Activated CD8-positive, alpha-beta memory T cell treated with anti-CD3 and anti-CD28 coated beads, Interleukin-2, amount 50 U/mL, for 48 hours (primary cell): ENCODE measurements at regions not wholly inside any gene's neighbourhood (a gene's known extent, or its start where the extent isn't known, plus 50 kb on each side); places are given as distances from the start of the nearest gene placed in this dataset.

Experiments used
- DNase-seq: peaks from one replicate; pipeline ENCODE4 v3.0.0-alpha.2; 2020

GRCh38 chr12:113612076-113612728, 140.5 kb upstream of the LHX5 start:
- DNase-seq, result no peak

DNA sequence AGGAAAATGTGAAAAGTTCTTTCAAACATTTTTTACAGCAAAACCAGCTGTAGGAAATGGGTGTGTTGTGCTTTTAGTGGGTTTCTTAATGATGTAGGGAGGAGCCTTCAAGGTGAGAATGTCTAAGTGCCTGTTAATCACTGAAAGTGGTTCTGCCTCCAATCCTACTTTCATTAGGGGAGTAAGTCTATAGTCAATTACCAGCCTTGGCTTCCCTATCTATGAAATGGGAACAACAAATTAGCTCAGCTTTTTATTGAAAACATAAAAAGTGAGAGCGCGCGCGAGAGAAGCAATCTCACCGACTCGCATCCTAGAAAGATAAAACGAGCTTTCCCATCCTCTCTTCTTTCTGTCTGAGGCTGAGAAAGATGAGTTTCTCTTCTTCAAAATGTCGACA, 140.0 kb upstream of the LHX5 start:
- DNase-seq, result no peak

DNA sequence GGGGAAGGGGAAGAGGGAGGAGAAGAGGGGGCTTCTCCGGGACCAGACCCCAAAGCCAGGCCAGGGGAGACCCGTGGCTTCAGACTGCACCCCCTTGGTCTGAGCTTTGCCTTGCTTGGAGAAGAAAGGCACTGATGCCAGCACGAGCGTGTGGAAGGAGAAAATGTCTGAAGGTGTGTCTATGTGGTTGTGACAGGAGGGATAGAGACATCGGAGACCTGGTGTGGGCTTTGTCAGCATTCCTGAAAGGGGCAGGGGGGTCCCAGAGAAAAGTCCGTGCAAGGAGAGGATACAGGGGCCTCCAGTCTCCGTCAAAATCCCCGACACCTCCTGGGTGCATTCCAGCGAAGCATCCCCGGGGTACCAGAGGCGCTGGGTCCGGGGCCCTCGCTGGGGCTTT, 139.0 kb upstream of the LHX5 start:
- DNase-seq, result no peak

- DNase-seq, result no peak
Observed at GRCh38 chr12:113609692-113610469, 138.2 kb upstream of the LHX5 start.

DNA sequence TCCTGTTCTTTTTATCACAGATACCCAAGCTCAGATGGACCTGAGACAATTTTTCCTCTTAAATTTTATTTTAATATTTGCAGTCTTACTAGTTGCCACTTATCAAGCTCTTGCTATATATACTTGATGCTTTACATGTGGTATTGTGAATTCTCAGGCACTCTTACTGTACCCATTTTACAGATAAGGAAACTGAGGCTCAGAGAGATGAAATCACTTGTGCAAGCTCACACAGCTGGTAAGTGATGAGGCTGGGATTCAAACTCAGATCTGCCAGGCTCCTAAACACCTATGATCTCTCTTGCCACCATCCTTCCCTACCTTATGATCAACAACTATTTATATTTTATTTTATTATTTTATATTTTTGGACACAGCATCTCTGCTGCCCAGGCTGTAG, 133.0 kb upstream of the LHX5 start:
- DNase-seq, result no peak

GRCh38 chr12:113601656-113602263, 130.1 kb upstream of the LHX5 start:
- DNase-seq, result no peak

DNA sequence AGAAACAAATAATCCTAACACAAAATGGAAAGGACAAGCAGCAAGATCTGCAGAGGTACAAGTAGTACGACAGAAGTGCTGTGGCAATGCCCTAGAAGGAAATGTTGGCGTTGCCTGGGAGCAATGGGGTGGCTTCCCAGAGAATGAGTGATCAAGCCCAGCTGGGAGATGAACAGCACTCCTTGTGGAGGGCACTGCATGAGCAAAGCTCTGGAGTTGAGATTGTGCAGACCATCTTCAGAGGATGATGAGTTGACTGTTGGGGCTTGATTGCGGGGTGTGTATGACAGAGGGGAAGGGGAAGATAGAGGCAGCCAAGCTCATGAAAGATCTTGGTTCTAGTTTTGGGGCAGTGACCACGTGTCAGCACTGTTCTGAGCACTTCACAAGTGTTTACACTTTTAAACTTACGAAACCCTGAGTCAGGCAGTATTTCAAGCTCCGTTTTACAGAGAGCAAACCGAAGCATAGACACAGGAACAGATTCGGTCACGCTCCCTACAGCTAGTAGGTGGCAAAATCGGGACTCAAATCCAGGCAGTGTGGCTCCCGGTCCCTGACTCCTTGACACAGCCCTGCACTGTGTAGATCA, 127.2 kb upstream of the LHX5 start:
- no peak for DNase-seq

DNA sequence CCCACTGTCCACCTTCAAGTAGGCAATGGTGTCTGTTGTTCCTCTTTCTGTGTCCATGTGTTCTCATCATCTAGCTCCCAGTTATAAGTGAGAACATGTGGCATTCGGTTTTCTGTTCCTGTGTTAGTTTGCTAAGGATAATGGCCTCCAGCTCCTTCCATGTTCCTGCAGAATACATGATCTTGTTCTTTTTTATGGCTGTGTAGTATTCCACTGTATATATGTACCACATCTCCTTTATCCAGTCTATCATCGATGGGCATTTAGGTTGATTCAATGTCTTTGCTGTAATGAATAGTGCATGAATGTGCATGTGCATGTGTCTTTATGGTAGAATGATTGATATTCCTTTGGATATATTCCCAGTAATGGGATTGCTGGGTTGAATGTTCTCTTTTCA, 123.3 kb upstream of the LHX5 start:
- no peak for DNase-seq

DNA sequence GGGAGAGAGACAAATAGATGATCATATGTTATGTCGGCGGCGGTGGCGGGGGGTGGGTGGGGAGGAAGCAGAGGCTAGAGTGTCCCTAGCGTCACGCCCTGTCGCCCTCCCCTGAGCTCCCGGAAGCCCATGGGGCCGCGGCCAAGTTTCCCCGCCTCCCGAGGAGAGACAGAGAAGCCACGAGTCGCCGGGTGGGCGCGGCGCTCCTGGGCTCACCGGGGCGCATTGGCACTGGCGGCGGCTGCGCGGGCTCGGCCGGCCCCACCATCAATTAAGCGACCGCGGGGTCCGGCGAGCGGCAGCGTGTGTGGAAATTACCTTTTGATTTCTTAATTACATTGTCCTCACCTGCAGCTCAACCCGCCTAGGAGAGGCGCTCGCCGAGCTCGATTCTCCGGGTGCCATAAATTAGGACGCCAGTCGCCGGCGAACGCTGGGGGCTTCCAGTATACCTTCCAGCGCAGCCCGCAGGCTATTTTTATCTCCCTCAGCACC, 119.9 kb upstream of the LHX5 start:
- DNase-seq, result peak; percentile 58

- DNase-seq, result no peak
Observed at GRCh38 chr12:113589437-113589836, 117.8 kb upstream of the LHX5 start.

DNA sequence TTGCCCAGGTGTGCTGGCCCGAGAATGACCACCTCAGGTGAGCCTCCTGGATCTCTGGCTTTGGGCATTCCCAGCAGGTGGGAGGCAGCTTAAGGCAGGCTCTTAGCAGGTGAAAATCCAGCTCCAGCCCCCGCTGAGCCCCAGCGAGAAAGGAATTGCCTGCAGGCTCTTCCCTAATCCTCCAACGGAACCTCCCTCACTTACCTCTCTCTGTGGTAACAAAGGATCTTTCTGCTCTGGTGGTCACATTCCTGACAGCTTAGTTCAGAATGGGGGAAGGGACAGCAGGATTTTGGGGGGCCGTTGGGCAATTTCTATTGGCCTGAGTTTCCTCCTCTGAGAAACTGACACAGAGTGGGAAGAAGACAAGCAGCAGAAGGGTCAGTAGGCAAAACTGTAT, 116.0 kb upstream of the LHX5 start:
- no peak for DNase-seq

GRCh38 chr12:113586461-113586860, 114.8 kb upstream of the LHX5 start:
- DNase-seq, result no peak

DNA sequence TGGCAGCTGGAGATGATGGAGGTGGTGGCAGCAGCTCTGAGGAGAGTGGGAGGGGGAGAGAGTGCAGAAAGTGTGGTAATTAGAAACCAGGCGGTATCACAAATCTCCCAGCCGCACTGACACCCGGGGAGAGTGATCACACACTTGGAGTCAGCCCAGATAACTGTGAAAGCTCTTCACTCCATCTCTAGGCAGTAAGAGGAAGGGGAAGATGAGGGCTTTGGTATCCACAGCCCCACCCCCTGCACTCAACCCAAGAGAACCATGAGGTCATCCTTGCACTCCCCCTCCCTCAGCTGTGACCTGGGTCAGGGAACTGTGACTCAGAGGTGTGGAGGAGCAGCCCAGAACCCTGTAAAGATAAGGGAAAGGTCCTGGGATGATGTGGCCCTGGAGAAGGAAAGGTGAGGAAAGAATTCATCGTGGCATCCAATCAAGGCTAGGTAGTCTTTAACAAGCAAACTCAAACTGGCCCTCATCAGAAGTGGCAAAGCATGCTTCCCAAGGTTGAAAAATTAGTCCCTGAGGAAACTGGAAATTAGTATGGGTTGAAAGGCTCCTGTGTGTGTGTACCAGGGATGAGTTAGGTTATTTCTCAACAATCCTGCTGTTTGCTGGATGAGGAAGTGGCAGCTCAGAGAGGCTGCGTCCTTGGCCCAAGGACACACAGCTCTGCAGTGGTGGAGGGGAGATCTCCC, 111.0 kb upstream of the LHX5 start:
- DNase-seq, result no peak

- no peak for DNase-seq
Observed at GRCh38 chr12:113581342-113581741, 109.7 kb upstream of the LHX5 start.

DNA sequence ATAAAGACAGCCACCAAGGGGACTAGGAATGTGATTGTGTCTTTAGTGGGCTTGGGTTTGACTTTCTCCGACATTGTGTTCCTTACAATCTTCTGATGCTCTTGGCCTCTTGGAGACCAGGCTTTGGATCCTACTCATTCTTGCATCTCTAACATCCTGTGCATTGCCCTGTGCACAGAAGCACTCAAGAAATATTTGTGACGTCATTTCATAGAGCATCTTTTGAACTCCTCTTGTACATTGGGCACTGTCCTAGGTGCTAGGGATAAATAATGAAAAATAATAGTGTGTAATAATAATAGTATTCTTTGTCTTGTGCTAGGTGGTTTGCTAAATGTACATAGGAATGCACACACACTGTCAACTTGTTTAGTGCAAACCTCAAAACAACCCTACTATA, 108.8 kb upstream of the LHX5 start:
- no peak for DNase-seq

DNA sequence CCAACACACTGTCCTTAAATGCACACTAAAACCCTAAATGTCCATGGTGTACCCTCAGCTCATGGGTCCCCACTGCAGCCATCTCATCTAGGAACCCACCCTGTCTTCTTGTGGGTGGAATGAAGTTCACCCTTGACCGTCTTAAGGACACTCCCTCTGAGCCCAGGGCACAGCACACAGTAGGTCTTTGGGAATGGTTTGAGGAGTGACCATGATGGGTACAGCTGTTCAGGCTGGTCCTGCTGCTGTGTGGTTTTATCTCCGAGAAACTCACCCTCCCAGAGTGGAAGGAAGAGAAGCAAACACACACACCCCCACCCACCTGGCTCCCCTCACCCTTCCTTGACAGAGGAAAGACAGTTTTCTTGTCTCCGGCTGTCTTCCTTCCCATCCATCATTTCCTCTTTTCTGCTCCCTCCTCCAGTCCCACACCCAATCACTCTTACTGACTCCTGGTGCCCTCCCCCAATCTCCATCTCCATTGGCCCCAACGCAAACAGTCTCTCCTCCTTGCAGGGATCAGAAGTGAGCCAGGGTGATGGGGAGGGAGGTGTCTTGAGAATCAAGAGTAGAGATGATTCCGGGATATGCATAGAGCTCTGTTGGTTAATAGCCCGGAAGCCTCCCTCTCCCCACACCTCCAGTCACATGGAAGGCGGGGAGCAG, 105.9 kb upstream of the LHX5 start:
- DNase-seq, result no peak

- DNase-seq, result no peak
Observed at GRCh38 chr12:113575386-113575785, 103.7 kb upstream of the LHX5 start.

DNA sequence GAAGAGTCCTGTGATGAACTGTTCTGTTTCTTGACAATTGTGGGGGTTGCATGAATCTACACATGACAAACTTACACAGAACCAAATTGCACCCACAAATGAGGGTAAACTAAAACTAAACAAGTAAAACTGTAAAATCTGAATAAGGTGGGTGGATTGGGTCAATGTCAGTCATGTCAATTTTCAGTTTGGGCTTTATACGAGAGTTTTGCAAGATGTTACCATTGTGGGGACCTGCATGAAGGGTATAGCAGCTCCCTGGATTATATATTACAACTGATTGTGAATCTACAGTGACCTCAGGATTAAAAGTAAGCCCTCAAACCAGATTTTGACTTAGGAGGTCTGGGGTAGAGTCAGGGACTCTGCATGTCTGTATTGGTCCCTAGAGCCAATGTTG, 101.5 kb upstream of the LHX5 start:
- DNase-seq, result no peak

DNA sequence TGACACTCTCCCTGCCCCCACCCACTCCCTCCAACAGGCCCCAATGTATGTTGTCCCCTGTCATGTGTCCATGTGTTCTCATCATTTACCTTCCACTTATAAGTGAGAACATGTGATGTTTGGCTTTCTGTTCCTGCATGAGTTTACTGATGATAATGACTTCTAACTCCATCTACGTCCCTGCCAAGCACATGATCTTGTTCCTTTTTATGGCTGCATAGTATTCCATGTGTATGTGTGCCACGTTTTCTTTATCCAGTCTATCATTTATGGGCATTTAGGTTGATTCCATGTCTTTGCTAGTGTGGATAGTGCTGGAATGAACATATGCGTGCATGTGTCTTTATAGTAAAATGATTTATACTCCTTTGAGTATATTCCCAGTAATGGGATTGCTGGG, 100.0 kb upstream of the LHX5 start:
- DNase-seq, result no peak

DNA sequence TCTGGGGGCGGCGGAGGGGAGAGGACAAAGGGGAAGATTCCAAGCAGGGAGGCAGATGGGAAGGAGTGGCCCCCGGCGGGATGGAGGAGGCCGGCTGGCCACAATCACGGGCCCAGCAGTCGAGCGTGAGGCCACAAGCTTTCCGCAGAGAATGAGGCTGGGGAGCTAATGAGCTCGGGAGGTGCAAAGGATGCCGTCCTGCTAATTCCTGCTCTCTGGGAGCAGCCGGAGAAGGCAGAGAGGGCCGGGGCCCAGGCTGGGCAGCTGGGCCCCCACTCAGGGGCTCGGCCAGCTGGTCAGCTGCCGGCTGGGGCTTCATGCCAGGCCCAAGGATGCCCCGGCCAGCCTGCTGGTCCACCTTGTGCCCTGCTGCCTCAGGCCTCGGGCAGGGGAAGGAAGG, 98.1 kb upstream of the LHX5 start:
- no peak for DNase-seq

- no peak for DNase-seq
Observed at GRCh38 chr12:113568021-113568420, 96.3 kb upstream of the LHX5 start.

DNA sequence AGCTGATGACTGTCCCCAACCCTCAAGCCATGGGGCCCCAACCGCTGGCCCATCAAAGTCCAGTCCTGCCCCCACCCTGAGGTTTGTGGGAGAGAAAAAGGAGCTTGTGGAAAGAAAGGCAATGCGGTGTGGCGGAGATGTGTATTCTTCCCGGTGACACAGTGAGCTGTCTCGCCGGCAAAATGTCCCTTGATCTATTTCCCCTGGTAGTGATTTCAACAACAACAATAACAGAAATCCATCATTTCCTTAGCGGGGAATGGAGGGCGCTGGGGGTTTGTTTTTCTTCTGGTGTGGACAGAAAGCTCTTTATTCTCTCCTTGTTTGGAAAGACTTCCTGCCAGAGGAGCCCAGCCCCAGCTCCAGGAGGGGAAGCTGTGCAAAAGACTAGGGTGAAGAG, 93.7 kb upstream of the LHX5 start:
- DNase-seq, result no peak
